IMR-90 (cell line): ENCODE measurements at regions not wholly inside any gene's neighbourhood (a gene's known extent, or its start where the extent isn't known, plus 50 kb on each side); places are given as distances from the start of the nearest gene placed in this dataset.

Source experiments
- ATAC-seq: fragments of 200-7000 bp; cut with Tn5 transposase; 2 replicates; pipeline ENCODE4 v1.9.1; 2020; ENCODE audit warnings: low read depth, mild to moderate bottlenecking, moderate library complexity
- BruUV-seq: library from RNA; stranded (reverse); fragments of 400-500 nt; replicated peaks from 2 replicates; lab custom pipeline; 2021; lab: Mats Ljungman, UMichigan
- CTCF ChIA-PET: fragments of 300-600 bp; formaldehyde crosslinking; extraction: SDS; loops from one replicate; lab custom pipeline; 2021; ENCODE audit warnings: antibody characterized with exemption; lab: Yijun Ruan, JAX
- POLR2A ChIA-PET: fragments of 300-600 bp; sonication (Branson Sonifier 250); formaldehyde crosslinking; loops from one replicate; lab custom pipeline; 2022; ENCODE audit warnings: antibody characterized with exemption; ENCODE audit not compliant: unreplicated experiment; lab: Charles Lee
- DNase-seq: peaks from one replicate; pipeline ENCODE4 v3.0.0; 2013
- H2AFZ ChIP-seq: replicated peaks from 2 replicates; pipeline ENCODE3; 2013; ENCODE audit warnings: low read length, mild to moderate bottlenecking; ENCODE audit not compliant: poor library complexity
- H2AK5ac ChIP-seq: 2 replicates; pipeline ENCODE4 v1.6.1; 2013; ENCODE audit warnings: low read depth, low read length, inconsistent platforms
- H2AK9ac ChIP-seq: replicated peaks from 2 replicates; pipeline ENCODE3; 2013; ENCODE audit warnings: mild to moderate bottlenecking, low read depth, low read length, moderate library complexity; ENCODE audit not compliant: poor library complexity
- H2BK120ac ChIP-seq: 2 replicates; pipeline ENCODE4 v1.6.1; 2013; ENCODE audit warnings: low read depth, low read length, inconsistent platforms
- H2BK15ac ChIP-seq: 3 replicates; pipeline ENCODE4 v1.6.1; 2013; ENCODE audit warnings: low read depth, low read length, inconsistent platforms
- H2BK20ac ChIP-seq: 2 replicates; pipeline ENCODE4 v1.6.1; 2013; ENCODE audit warnings: low read depth, mild to moderate bottlenecking, inconsistent platforms, low read length, moderate library complexity
- H2BK5ac ChIP-seq: 2 replicates; pipeline ENCODE4 v1.6.1; 2013; ENCODE audit warnings: mild to moderate bottlenecking, low read depth, low read length, inconsistent platforms; ENCODE audit not compliant: poor library complexity, severe bottlenecking
- H3K14ac ChIP-seq: replicated peaks from 2 replicates; pipeline ENCODE4 v1.6.1; 2013; ENCODE audit warnings: low read depth, low read length, inconsistent platforms
- H3K18ac ChIP-seq: 2 replicates; pipeline ENCODE4 v1.6.1; 2013; ENCODE audit warnings: low read depth, low read length, control low read depth
- H3K23ac ChIP-seq: 2 replicates; pipeline ENCODE4 v1.6.1; 2013; ENCODE audit warnings: low read depth, low read length, inconsistent platforms
- H3K27ac ChIP-seq: 2 replicates; pipeline ENCODE4 v1.5.1; 2013; ENCODE audit warnings: mild to moderate bottlenecking, control low read depth, low read length; ENCODE audit not compliant: insufficient read depth
- H3K27me3 ChIP-seq: 2 replicates; pipeline ENCODE4 v1.6.1; 2013; ENCODE audit warnings: low read length; ENCODE audit not compliant: control insufficient read depth, insufficient read depth
- H3K36me3 ChIP-seq: 2 replicates; pipeline ENCODE4 v1.6.1; 2013; ENCODE audit warnings: low read length, mixed read lengths; ENCODE audit not compliant: control insufficient read depth, insufficient read depth
- H3K4ac ChIP-seq: 2 replicates; pipeline ENCODE4 v1.6.1; 2013; ENCODE audit warnings: low read depth, low read length, inconsistent platforms
- H3K4me1 ChIP-seq: 2 replicates; pipeline ENCODE4 v1.6.1; 2013; ENCODE audit warnings: low read length, mixed read lengths; ENCODE audit not compliant: control insufficient read depth, insufficient read depth
- H3K4me2 ChIP-seq: 2 replicates; pipeline ENCODE4 v1.6.1; 2013; ENCODE audit warnings: low read depth, mild to moderate bottlenecking, control low read depth, low read length, moderate library complexity
- H3K4me3 ChIP-seq: 2 replicates; pipeline ENCODE4 v1.5.1; 2013; ENCODE audit warnings: low read depth, mild to moderate bottlenecking, control low read depth, low read length, moderate library complexity; ENCODE audit not compliant: insufficient read depth
- H3K56ac ChIP-seq: 2 replicates; pipeline ENCODE4 v1.6.1; 2013; ENCODE audit warnings: low read length, inconsistent platforms; ENCODE audit not compliant: insufficient read depth; ENCODE audit errors: extremely low read depth
- H3K79me1 ChIP-seq, 2 experiments: 2 replicates each; pipeline ENCODE4 v1.6.1; 2013; ENCODE audit warnings: low read length in 2 of 2, inconsistent platforms in 1 of 2, low read depth in 1 of 2
- H3K9ac ChIP-seq: 2 replicates; pipeline ENCODE4 v1.6.1; 2013; ENCODE audit warnings: low read depth, low read length, control low read depth
- H3K9me1 ChIP-seq: 2 replicates; pipeline ENCODE4 v1.6.1; 2013; ENCODE audit warnings: low read length, inconsistent platforms; ENCODE audit not compliant: insufficient read depth
- H3K9me3 ChIP-seq: 2 replicates; pipeline ENCODE4 v1.6.1; 2013; ENCODE audit warnings: low read length; ENCODE audit not compliant: control insufficient read depth, insufficient read depth
- H4K20me1 ChIP-seq: 2 replicates; pipeline ENCODE4 v1.6.1; 2013; ENCODE audit warnings: low read length, inconsistent platforms; ENCODE audit not compliant: insufficient read depth
- H4K5ac ChIP-seq: 2 replicates; pipeline ENCODE4 v1.6.1; 2013; ENCODE audit warnings: mild to moderate bottlenecking, low read depth, low read length, control low read depth
- H4K8ac ChIP-seq, 2 experiments: 2 replicates each; pipeline ENCODE4 v1.6.1; 2013; ENCODE audit warnings: low read depth in 2 of 2, low read length in 2 of 2, control low read depth in 1 of 2, inconsistent platforms in 1 of 2
- H4K91ac ChIP-seq: 2 replicates; pipeline ENCODE4 v1.6.1; 2013; ENCODE audit warnings: low read depth, low read length, inconsistent platforms; ENCODE audit not compliant: insufficient read depth
- BHLHE40 ChIP-seq: fragments of 150-350 bp; IDR thresholded peaks from 2 replicates; pipeline ENCODE4 v1.6.1; 2016; ENCODE audit warnings: mild to moderate bottlenecking, low read depth, low read length
- FOS ChIP-seq: fragments of 150-350 bp; IDR thresholded peaks from 2 replicates; pipeline ENCODE4 v1.6.1; 2016; ENCODE audit warnings: low read depth, low read length
- MAZ ChIP-seq: IDR thresholded peaks from 2 replicates; pipeline ENCODE4 v1.6.1; 2012; ENCODE audit warnings: low read depth, mild to moderate bottlenecking, low read length, improper control_type of control experiment, moderate library complexity, borderline replicate concordance
- SMC3 ChIP-seq: fragments of 150-350 bp; IDR thresholded peaks from 2 replicates; pipeline ENCODE4 v1.6.1; 2016; ENCODE audit warnings: low read depth, mild to moderate bottlenecking, antibody characterized with exemption, low read length, moderate library complexity
- WGBS, 2 experiments: methylation state at CpG; one replicate each; pipeline versions ENCODE4 v1.1.5 to v1.1.7; 2013; ENCODE audit warnings: missing lambda C conversion rate in 2 of 2; ENCODE audit not compliant: insufficient read length in 1 of 2; ENCODE audit errors: extremely low coverage in 2 of 2; 5-methylcytosine and 5-hydroxymethylcytosine counted together
- dilution Hi-C: fragments of 300-500 bp; cut with HindIII; formaldehyde crosslinking; loops from one replicate; pipeline ENCODE4 v1.14.3; 2018; ENCODE audit warnings: low sequenced_read_pairs; ENCODE audit not compliant: unreplicated experiment
- in situ Hi-C: fragments of 300-500 bp; cut with MboI; formaldehyde crosslinking; loops from 3 replicates; pipeline ENCODE4 v1.14.3; 2019; ENCODE audit warnings: low sequenced_read_pairs, inconsistent platforms, mixed read lengths
- intact Hi-C: fragments of 100-400 bp; cut with micrococcal nuclease; formaldehyde crosslinking; loops from 2 replicates; pipeline ENCODE4 v1.10.0; 2022
- TF ChIP-seq, protein P1 (sequence below): fragments of 150-350 bp; IDR thresholded peaks from 2 replicates; pipeline ENCODE4 v1.6.1; 2017; ENCODE audit warnings: mild to moderate bottlenecking, antibody characterized with exemption, low read length, low read depth
- TF ChIP-seq, protein P2 (sequence below): conservative IDR thresholded peaks from 2 replicates; pipeline ENCODE4 v1.5.1; 2012; ENCODE audit warnings: mild to moderate bottlenecking, low read depth, low read length, improper control_type of control experiment

DNA sequence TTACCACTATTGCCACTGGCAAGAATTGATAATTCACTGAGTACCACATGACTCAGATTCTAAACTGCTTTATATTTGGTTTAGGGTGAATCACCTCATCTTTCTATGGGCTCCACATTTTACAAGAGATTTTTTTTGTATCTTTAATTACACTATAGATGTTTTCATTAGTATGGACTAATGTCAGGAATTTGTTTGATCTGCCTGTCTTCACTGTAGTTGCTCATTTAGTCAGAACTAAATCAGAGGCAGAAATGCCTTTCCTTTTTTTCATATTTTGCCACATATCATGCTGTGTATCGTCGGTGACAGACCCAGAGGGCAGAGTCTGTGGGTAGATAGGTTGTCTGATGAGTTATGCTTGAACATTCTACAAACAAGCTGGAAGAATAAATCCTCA lies 524.1 kb downstream of the METTL15 start:
- Histone ChIP-seq H3K4me3 (no peak overlapping the region), H3K27me3 (no peaks in the 10 kb centered on the region), H3K4me2 (no peak overlapping the region), H3K56ac (no peak overlapping the region), H3K23ac (no peak overlapping the region), H2BK5ac (peak overlapping the region; percentile 36), H3K9me3 (no peaks in the 10 kb centered on the region), H2AK5ac (no peak overlapping the region), H3K4ac (no peak overlapping the region), H2BK120ac (0 out of 2 replicates have a peak overlapping the region, but pooled peaks have one; percentile 16), H3K36me3 (no peaks in the 10 kb centered on the region), H3K27ac (no peak overlapping the region), H3K9me1 (peaks cover 8% of the 10 kb centered on the region), H2BK20ac (no peak overlapping the region), H3K14ac (no peak overlapping the region), H2BK15ac (no peak overlapping the region), H4K91ac (0 out of 2 replicates have a peak overlapping the region, but pooled peaks have one; percentile 71), H3K9ac (no peak overlapping the region), H2AK9ac (no peak overlapping the region), H2AFZ (no peak overlapping the region), H3K79me1 (no peaks in the 10 kb centered on the region), H4K8ac (peak overlapping the region in 1 of 2 experiments; percentile 55; a peak in 2 of 4 replicates), H4K5ac (no peak overlapping the region; the same call in 1 of the 2 replicates), H3K4me1 (peaks cover 8% of the 10 kb centered on the region), H4K20me1 (no peaks in the 10 kb centered on the region), H3K18ac (no peak overlapping the region; the same call in 1 of the 2 replicates)
- ChIA-PET CTCF (no interaction called here), POLR2A (no interaction called here)
- peak; percentile 70 for ATAC-seq
- in situ Hi-C loops (no loop called here), dilution Hi-C loops (no loop called here), intact Hi-C loops (no loop called here)
- WGBS, 2 experiments: no CpG with 5 or more reads among the region's 2 CpGs
- BruUV-seq: no TSS peak
- DNase-seq: peak; percentile 55
- TF ChIP-seq SMC3 (0 out of 2 replicates have a peak, but pooled peaks have one; percentile 0), BHLHE40 (no peak; the same call in 1 of the 2 replicates), FOS (peak; percentile 34; the same call in 1 of the 2 replicates), MAZ (no peak)
- TF ChIP-seq, protein P1, sequence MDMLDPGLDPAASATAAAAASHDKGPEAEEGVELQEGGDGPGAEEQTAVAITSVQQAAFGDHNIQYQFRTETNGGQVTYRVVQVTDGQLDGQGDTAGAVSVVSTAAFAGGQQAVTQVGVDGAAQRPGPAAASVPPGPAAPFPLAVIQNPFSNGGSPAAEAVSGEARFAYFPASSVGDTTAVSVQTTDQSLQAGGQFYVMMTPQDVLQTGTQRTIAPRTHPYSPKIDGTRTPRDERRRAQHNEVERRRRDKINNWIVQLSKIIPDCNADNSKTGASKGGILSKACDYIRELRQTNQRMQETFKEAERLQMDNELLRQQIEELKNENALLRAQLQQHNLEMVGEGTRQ: 0 out of 2 replicates have a peak, but pooled peaks have one; percentile 12
- TF ChIP-seq, protein P2, sequence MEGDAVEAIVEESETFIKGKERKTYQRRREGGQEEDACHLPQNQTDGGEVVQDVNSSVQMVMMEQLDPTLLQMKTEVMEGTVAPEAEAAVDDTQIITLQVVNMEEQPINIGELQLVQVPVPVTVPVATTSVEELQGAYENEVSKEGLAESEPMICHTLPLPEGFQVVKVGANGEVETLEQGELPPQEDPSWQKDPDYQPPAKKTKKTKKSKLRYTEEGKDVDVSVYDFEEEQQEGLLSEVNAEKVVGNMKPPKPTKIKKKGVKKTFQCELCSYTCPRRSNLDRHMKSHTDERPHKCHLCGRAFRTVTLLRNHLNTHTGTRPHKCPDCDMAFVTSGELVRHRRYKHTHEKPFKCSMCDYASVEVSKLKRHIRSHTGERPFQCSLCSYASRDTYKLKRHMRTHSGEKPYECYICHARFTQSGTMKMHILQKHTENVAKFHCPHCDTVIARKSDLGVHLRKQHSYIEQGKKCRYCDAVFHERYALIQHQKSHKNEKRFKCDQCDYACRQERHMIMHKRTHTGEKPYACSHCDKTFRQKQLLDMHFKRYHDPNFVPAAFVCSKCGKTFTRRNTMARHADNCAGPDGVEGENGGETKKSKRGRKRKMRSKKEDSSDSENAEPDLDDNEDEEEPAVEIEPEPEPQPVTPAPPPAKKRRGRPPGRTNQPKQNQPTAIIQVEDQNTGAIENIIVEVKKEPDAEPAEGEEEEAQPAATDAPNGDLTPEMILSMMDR: no peak
